WTC11 (cell line): ENCODE measurements at regions not wholly inside any gene's neighbourhood (a gene's known extent, or its start where the extent isn't known, plus 50 kb on each side); places are given as distances from the start of the nearest gene placed in this dataset.

Experiments used
- ATAC-seq: fragments of 200-7000 bp; cut with Tn5 transposase; 2 replicates; pipeline ENCODE4 v1.10.0; 2021; ENCODE audit warnings: mild to moderate bottlenecking, moderate library complexity
- CTCF ChIA-PET: fragments of 300-600 bp; sonication (Branson Sonifier 250); formaldehyde crosslinking; loops from one replicate; lab custom pipeline; 2021; ENCODE audit warnings: antibody characterized with exemption; lab: Charles Lee
- POLR2A ChIA-PET: fragments of 350-600 bp; sonication (Branson Sonifier 250); formaldehyde crosslinking; loops from one replicate; lab custom pipeline; 2021; ENCODE audit warnings: antibody characterized with exemption; lab: Charles Lee
- DNase-seq: peaks from one replicate; pipeline ENCODE4 v3.0.0; 2021; ENCODE audit warnings: low spot score
- H3K27ac Mint-ChIP-seq: 2 replicates; pipeline ENCODE4 v1.8.0; 2021; ENCODE audit warnings: mixed read lengths
- H3K27me3 Mint-ChIP-seq: 2 replicates; pipeline ENCODE4 v1.8.0; 2021; ENCODE audit warnings: low read depth, mild to moderate bottlenecking, moderate library complexity, mixed read lengths
- H3K36me3 Mint-ChIP-seq: 2 replicates; pipeline ENCODE4 v1.8.0; 2021; ENCODE audit warnings: mixed read lengths
- H3K4me1 Mint-ChIP-seq: 2 replicates; pipeline ENCODE4 v1.8.0; 2022; ENCODE audit warnings: mixed read lengths
- H3K4me3 Mint-ChIP-seq: 2 replicates; pipeline ENCODE4 v1.8.0; 2021; ENCODE audit warnings: mild to moderate bottlenecking, moderate library complexity, mixed read lengths
- H3K9me3 Mint-ChIP-seq: 2 replicates; pipeline ENCODE4 v1.8.0; 2021; ENCODE audit warnings: mixed read lengths
- AFF4 ChIP-seq: sonication (generic); formaldehyde crosslinking; IDR thresholded peaks from 2 replicates; pipeline ENCODE4 v1.8.1; 2023; ENCODE audit warnings: mild to moderate bottlenecking, missing genetic modification reagents, borderline replicate concordance
- ATF1 ChIP-seq: sonication (generic); formaldehyde crosslinking; IDR thresholded peaks from 2 replicates; pipeline ENCODE4 v1.8.1; 2023; ENCODE audit warnings: mild to moderate bottlenecking, moderate library complexity, missing genetic modification reagents
- FOXP4 ChIP-seq: sonication (generic); formaldehyde crosslinking; IDR thresholded peaks from 2 replicates; pipeline ENCODE4 v1.8.0; 2022; ENCODE audit warnings: mild to moderate bottlenecking, missing genetic modification reagents
- GTF2I ChIP-seq: fragments of 250-450 bp; sonication (Bioruptor Pico); conservative IDR thresholded peaks from 2 replicates; pipeline ENCODE4 v1.4.0; 2021; ENCODE audit warnings: mild to moderate bottlenecking
- JAZF1 ChIP-seq: fragments of 250-450 bp; sonication (Bioruptor Pico); IDR thresholded peaks from 2 replicates; pipeline ENCODE4 v1.9.0; 2021; ENCODE audit warnings: moderate library complexity, mild to moderate bottlenecking, inconsistent platforms
- JUN ChIP-seq: sonication (generic); formaldehyde crosslinking; IDR thresholded peaks from 2 replicates; pipeline ENCODE4 v1.8.0; 2023; ENCODE audit warnings: mild to moderate bottlenecking, missing genetic modification reagents
- MAX ChIP-seq: sonication (generic); formaldehyde crosslinking; IDR thresholded peaks from 2 replicates; pipeline ENCODE4 v1.8.0; 2022; ENCODE audit warnings: mild to moderate bottlenecking, missing genetic modification reagents
- MYBL2 ChIP-seq: sonication (generic); formaldehyde crosslinking; IDR thresholded peaks from 2 replicates; pipeline ENCODE4 v1.8.1; 2023; ENCODE audit warnings: mild to moderate bottlenecking, moderate library complexity, missing genetic modification reagents
- TEAD4 ChIP-seq: sonication (generic); formaldehyde crosslinking; IDR thresholded peaks from 2 replicates; pipeline ENCODE4 v1.8.0; 2022; ENCODE audit warnings: mild to moderate bottlenecking, missing genetic modification reagents
- USF2 ChIP-seq: sonication (generic); formaldehyde crosslinking; IDR thresholded peaks from 2 replicates; pipeline ENCODE4 v1.8.1; 2023; ENCODE audit warnings: mild to moderate bottlenecking, missing genetic modification reagents, moderate library complexity
- ZBTB43 ChIP-seq: sonication (generic); formaldehyde crosslinking; IDR thresholded peaks from 2 replicates; pipeline ENCODE4 v1.8.1; 2023; ENCODE audit warnings: mild to moderate bottlenecking, missing genetic modification reagents
- ZNF121 ChIP-seq: sonication (generic); formaldehyde crosslinking; IDR thresholded peaks from 2 replicates; pipeline ENCODE4 v1.8.0; 2023; ENCODE audit warnings: missing genetic modification reagents
- ZNF263 ChIP-seq: sonication (generic); formaldehyde crosslinking; IDR thresholded peaks from 2 replicates; pipeline ENCODE4 v1.8.1; 2022; ENCODE audit warnings: low read depth, mild to moderate bottlenecking, moderate library complexity, missing genetic modification reagents
- ZNF396 ChIP-seq: fragments of 250-450 bp; sonication (Bioruptor Pico); IDR thresholded peaks from 2 replicates; pipeline ENCODE4 v1.8.0; 2021; ENCODE audit warnings: mild to moderate bottlenecking, moderate library complexity, borderline replicate concordance
- ZNF416 ChIP-seq: fragments of 250-450 bp; sonication (Bioruptor Pico); IDR thresholded peaks from 2 replicates; pipeline ENCODE4 v1.9.0; 2021; ENCODE audit warnings: mild to moderate bottlenecking, inconsistent platforms
- ZNF512 ChIP-seq: sonication (generic); formaldehyde crosslinking; IDR thresholded peaks from 2 replicates; pipeline ENCODE4 v1.8.1; 2022; ENCODE audit warnings: missing genetic modification reagents, borderline replicate concordance

- no peak for TF ChIP-seq AFF4
- TF ChIP-seq JUN: no peak
- no peak for TF ChIP-seq USF2
- no peak for TF ChIP-seq ATF1 (CRISPR knock-in tag)
- no peak for TF ChIP-seq ZNF512 (CRISPR knock-in tag)
- no peak for TF ChIP-seq ZNF121 (CRISPR knock-in tag)
Measured at GRCh38 chr15:35743321-35743720, 197.4 kb upstream of the DPH6 start (continued).

GRCh38 chr15:35746121-35746520, 200.2 kb upstream of the DPH6 start:
- no peak overlapping the region for H3K4me3 Mint-ChIP-seq
- H3K27me3 Mint-ChIP-seq: no peaks in the 10 kb centered on the region; the same call in 1 of the 2 replicates
- peaks cover 7% of the 10 kb centered on the region; the same call in 1 of the 2 replicates for H3K36me3 Mint-ChIP-seq
- no peak for TF ChIP-seq JAZF1 (CRISPR knock-in tag)
- TF ChIP-seq MYBL2 (CRISPR knock-in tag): no peak
- TF ChIP-seq ZNF416: no peak
- no peak for TF ChIP-seq ZBTB43 (CRISPR knock-in tag)
- TF ChIP-seq JUN: no peak
- no peak for TF ChIP-seq ZNF263 (CRISPR knock-in tag)
- TF ChIP-seq FOXP4: no peak
- no peak for TF ChIP-seq ZNF396 (CRISPR knock-in tag)
- TF ChIP-seq GTF2I (CRISPR knock-in tag): no peak
- ChIA-PET CTCF (no interaction called here), POLR2A (no interaction called here)
- DNase-seq (no peak), ATAC-seq (no peak; the same call in 1 of the 2 replicates)
- H3K27ac Mint-ChIP-seq: peak overlapping the region; percentile 66
- H3K9me3 Mint-ChIP-seq: peaks cover 28% of the 10 kb centered on the region
- H3K4me1 Mint-ChIP-seq: peaks cover 30% of the 10 kb centered on the region

- CTCF ChIA-PET: interaction anchor here (0.7 to 1.1 kb wide), 2 partner anchors 10 to 303 kb away, joined by 3 read pairs; no protein-coding TSS in a partner anchor
- peak; percentile 13 for DNase-seq
- peak; percentile 36; the same call in 1 of the 2 replicates for TF ChIP-seq MAX (CRISPR knock-in tag)
- TF ChIP-seq TEAD4 (CRISPR knock-in tag): no peak
- TF ChIP-seq, all 79 proteins: peak for 1
Measured at GRCh38 chr15:35748105-35748504, 202.1 kb upstream of the DPH6 start.

More at GRCh38 chr15:35748105-35748504, 202.1 kb upstream of the DPH6 start:
- Mint-ChIP-seq H3K36me3 (peaks cover 7% of the 10 kb centered on the region; the same call in 1 of the 2 replicates), H3K27me3 (no peaks in the 10 kb centered on the region; the same call in 1 of the 2 replicates), H3K9me3 (peaks cover 18% of the 10 kb centered on the region), H3K4me1 (peaks cover 37% of the 10 kb centered on the region), H3K27ac (no peak overlapping the region), H3K4me3 (no peak overlapping the region)
- POLR2A ChIA-PET: no interaction called here
- peak; percentile 44 for ATAC-seq
